Stomach (tissue), 8 donors: ENCODE measurements at regions not wholly inside any gene's neighbourhood (a gene's known extent, or its start where the extent isn't known, plus 50 kb on each side); places are given as distances from the start of the nearest gene placed in this dataset.

Experiments
- DNase-seq, 2 donors: peaks; one replicate each; pipeline versions ENCODE4 v3.0.0 to v3.0.0-alpha.2; 2013 to 2019
- H3K27ac ChIP-seq, 5 donors: fragments of 200-600 bp in 4 of 5; sonication (generic) in 4 of 5; one replicate each; pipeline ENCODE4 v1.5.1; 2013 to 2019; ENCODE audit warnings: mild to moderate bottlenecking in 1 of 5, moderate library complexity in 1 of 5
- H3K27me3 ChIP-seq, 3 donors: fragments of 200-600 bp; sonication (generic); one replicate each; pipeline ENCODE4 v1.5.1; 2017 to 2019; ENCODE audit warnings: mixed run types in 1 of 3
- H3K36me3 ChIP-seq, 4 donors: fragments of 200-600 bp; sonication (generic); 1 replicate in 3 of 4; 2 replicates in 1 of 4; pipeline ENCODE4 v1.5.1; 2016 to 2019
- H3K4me1 ChIP-seq, 4 donors: fragments of 200-600 bp; sonication (generic); one replicate each; pipeline ENCODE4 v1.5.1; 2016 to 2019
- H3K4me3 ChIP-seq, 4 donors: fragments of 200-600 bp; sonication (generic) in 3 of 4; one replicate each; pipeline ENCODE4 v1.5.1; 2016 to 2019; ENCODE audit warnings: mild to moderate bottlenecking in 1 of 4
- H3K9me3 ChIP-seq, 4 donors: fragments of 200-600 bp; sonication (generic); one replicate each; pipeline ENCODE4 v1.5.1; 2016 to 2019
- EP300 ChIP-seq: sonication (generic); formaldehyde crosslinking; IDR thresholded peaks from one replicate; pipeline ENCODE4 v1.6.1; 2017; ENCODE audit warnings: antibody characterized with exemption
- POLR2A ChIP-seq, 4 donors: fragments of 450-650 bp; IDR thresholded peaks; one replicate each; pipeline ENCODE4 v1.6.1; 2016; ENCODE audit warnings: antibody characterized with exemption in 4 of 4, control low read depth in 2 of 4, mild to moderate bottlenecking in 1 of 4, moderate library complexity in 1 of 4
- POLR2AphosphoS5 ChIP-seq, 3 donors: sonication (generic); formaldehyde crosslinking; IDR thresholded peaks; one replicate each; pipeline ENCODE4 v1.6.1; 2016; ENCODE audit warnings: antibody characterized with exemption in 3 of 3
- WGBS, 5 donors: extraction: QIAGEN DNeasy Blood & Tissue Kit in 3 of 5; methylation state at CpG; one replicate each; pipeline versions ENCODE4 v1.1.5 to v1.1.7; 2013 to 2018; 5-methylcytosine and 5-hydroxymethylcytosine counted together
- intact Hi-C: fragments of 100-400 bp; cut with DNase I; formaldehyde crosslinking; loops from one replicate; pipeline ENCODE4 v1.15.1; 2023; ENCODE audit warnings: low total_unique reads
- TF ChIP-seq, protein P1 (sequence below), 7 experiments: fragments of 450-650 bp in 4 of 7; fragments of 200-600 bp in 3 of 7; sonication (generic) in 3 of 7; IDR thresholded peaks; one replicate each; pipeline ENCODE4 v1.5.1; 2016 to 2019; ENCODE audit warnings: antibody characterized with exemption in 7 of 7, control low read depth in 2 of 7, mild to moderate bottlenecking in 1 of 7
- donor health status: healthy with polysubstance abuse.
- donor health status: Bipolar disorder and iron deficiency.
- donor health status: healthy.

DNA sequence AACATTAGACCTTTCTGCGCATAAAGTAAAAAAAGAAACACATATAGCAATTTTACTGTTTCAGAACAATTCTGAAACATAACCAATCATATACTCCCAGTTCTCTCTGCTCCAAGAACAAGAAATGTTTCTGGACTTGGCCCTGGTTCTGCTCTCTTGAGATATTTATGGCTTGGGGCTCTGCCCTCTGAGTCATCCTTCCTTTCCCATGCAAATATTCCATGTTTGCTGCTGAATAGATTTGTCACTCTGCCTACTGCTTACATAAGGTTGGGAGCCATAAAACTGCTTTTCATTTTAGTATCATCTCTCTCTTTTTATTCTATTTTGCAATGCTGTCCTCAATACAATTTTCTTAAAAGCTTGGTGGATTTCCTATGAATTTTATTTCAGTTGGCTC is 499.6 kb upstream of the ACVR2A start:
- Histone ChIP-seq H3K4me3 (no peak overlapping the region), H3K4me1 (peaks cover 0 to 7% (median 0%) of the 10 kb centered on the region in 4 donors), H3K27ac (no peak overlapping the region), H3K36me3 (no peaks in the 10 kb centered on the region), H3K27me3 (no peaks in the 10 kb centered on the region), H3K9me3 (peaks cover 0 to 16% (median 13%) of the 10 kb centered on the region in 4 donors)
- 95 to 100% (median 98%) methylated on average over 1 of the region's 1 CpG for WGBS, 5 donors
- TF ChIP-seq POLR2AphosphoS5 (IDR thresholded peaks at IDR 0.05): no peak
- no peak for TF ChIP-seq EP300
- DNase-seq: no peak
- intact Hi-C loops: no loop called here

DNA sequence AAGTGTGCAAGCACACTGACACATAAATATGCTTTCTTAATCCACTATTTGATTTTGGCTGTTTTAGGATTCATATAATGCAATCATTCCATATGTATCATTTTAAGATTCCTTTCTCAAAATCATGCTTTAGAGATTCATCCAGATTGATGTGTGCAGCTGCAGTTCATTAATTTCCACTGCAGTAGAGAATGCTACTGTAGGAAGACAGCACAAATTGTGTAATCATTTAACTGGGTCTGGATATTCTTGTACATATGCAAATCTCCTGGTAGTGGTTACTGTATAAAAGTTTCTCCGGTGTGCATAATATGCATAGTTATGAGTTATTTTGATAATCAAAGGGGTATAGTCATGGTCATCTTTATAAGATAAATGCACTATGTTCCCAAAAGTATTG is 502.5 kb upstream of the ACVR2A start:
- no peaks in the 10 kb centered on the region for H3K4me1 ChIP-seq
- no peaks in the 10 kb centered on the region for H3K27me3 ChIP-seq
- H3K9me3 ChIP-seq: peaks cover 0 to 16% (median 13%) of the 10 kb centered on the region in 4 donors
- no peak overlapping the region for H3K4me3 ChIP-seq
- WGBS, 5 donors: 82 to 96% (median 91%) methylated on average over 1 of the region's 1 CpG
- no peak overlapping the region for H3K27ac ChIP-seq
- DNase-seq: no peak
- no peaks in the 10 kb centered on the region for H3K36me3 ChIP-seq
- TF ChIP-seq POLR2A (IDR thresholded peaks at IDR 0.05) (no peak), POLR2AphosphoS5 (IDR thresholded peaks at IDR 0.05) (no peak), EP300 (no peak)
- TF ChIP-seq, protein P1, sequence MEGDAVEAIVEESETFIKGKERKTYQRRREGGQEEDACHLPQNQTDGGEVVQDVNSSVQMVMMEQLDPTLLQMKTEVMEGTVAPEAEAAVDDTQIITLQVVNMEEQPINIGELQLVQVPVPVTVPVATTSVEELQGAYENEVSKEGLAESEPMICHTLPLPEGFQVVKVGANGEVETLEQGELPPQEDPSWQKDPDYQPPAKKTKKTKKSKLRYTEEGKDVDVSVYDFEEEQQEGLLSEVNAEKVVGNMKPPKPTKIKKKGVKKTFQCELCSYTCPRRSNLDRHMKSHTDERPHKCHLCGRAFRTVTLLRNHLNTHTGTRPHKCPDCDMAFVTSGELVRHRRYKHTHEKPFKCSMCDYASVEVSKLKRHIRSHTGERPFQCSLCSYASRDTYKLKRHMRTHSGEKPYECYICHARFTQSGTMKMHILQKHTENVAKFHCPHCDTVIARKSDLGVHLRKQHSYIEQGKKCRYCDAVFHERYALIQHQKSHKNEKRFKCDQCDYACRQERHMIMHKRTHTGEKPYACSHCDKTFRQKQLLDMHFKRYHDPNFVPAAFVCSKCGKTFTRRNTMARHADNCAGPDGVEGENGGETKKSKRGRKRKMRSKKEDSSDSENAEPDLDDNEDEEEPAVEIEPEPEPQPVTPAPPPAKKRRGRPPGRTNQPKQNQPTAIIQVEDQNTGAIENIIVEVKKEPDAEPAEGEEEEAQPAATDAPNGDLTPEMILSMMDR (IDR thresholded peaks at IDR 0.05): no peak
- intact Hi-C loops: no loop called here

DNA sequence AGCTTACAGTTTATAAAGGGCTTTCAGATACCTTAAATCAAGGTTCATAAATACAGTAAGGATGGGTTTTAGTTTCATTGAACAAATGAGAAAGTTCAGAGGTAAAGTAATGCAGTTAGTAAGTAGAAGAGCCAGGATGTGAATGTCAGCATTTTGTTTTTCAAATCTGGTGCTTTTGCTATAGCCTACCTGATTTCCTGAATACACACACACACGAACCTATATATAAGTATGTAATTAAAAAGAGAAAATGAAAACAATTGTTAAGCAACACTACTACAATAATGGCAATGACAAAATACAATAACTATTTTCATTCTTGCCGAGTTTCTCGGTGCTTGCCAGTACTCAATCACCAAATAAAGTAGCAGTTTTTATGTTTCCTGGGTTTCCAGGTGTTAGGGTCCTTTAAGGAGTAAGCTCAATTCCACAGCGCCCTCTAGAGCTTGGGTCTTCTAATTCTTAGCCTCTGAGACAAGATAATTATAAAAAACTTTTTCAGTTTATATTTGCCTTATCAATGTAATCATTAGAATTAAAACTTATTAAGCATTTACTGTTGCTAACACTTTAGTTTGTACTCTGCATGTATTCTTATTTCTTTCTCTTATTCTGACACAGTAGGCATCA is 512.9 kb upstream of the ACVR2A start:
- H3K27me3 ChIP-seq: no peaks in the 10 kb centered on the region
- H3K4me1 ChIP-seq: no peaks in the 10 kb centered on the region
- H3K27ac ChIP-seq: no peak overlapping the region
- 28 to 42% (median 31%) methylated on average over 4 of the region's 4 CpGs for WGBS, 5 donors
- H3K9me3 ChIP-seq: no peaks in the 10 kb centered on the region
- intact Hi-C loops: no loop called here
- DNase-seq: peak; percentile 18 to 34
- TF ChIP-seq, protein P1 (IDR thresholded peaks at IDR 0.05): peak in 4 of 7 experiments; percentile 9 to 23 (median 16)
- TF ChIP-seq POLR2A (IDR thresholded peaks at IDR 0.05): no peak
- H3K36me3 ChIP-seq: no peaks in the 10 kb centered on the region
- H3K4me3 ChIP-seq: no peak overlapping the region

DNA sequence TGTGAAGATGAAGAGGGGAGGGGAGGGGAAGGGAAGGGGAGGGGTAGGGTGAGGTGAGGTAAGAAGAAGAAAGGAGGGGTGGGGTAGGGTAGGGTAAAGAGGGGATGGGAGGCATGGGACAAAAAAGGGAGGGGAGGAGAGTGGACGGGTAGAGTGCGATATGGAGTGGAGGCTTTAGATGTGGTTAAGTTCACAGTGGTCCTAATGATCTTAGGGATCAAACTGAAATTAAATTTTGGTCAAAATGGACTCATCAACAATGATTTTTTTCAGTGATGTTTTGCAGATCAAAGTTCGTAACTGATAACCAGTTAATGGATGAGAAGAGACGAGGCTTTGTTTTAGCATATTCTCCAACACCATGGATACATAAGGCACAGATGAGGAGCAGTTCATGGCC is 513.9 kb upstream of the ACVR2A start:
- intact Hi-C loops: no loop called here
- no peak for DNase-seq
- TF ChIP-seq, protein P1 (IDR thresholded peaks at IDR 0.05): no peak
- TF ChIP-seq POLR2AphosphoS5 (IDR thresholded peaks at IDR 0.05): no peak
- TF ChIP-seq POLR2A (IDR thresholded peaks at IDR 0.05): no peak
- no peak for TF ChIP-seq EP300
- Histone ChIP-seq H3K4me1 (no peaks in the 10 kb centered on the region), H3K9me3 (no peaks in the 10 kb centered on the region), H3K27me3 (no peaks in the 10 kb centered on the region), H3K36me3 (no peaks in the 10 kb centered on the region), H3K4me3 (no peak overlapping the region), H3K27ac (no peak overlapping the region)
- 91 to 97% (median 92%) methylated on average over 4 of the region's 4 CpGs for WGBS, 5 donors

DNA sequence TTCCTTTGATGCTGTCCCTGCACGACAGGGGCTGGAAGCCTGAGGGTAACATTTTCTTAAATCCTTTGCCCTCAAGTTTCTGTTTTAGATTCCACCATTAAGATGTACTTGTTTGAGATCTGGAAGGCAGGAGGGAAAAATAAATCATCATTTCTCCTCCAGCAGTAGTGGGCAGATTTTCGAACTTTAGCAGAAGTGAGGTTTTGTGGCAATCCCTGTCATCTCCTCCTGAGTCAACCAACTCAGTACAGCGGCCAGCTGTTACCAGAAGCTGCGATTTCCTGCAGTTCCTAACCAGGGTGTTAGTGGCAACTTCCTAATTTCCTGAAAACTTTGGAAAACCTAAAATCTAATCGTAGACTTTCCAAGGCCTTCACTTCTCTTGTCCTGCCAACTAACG is 517.2 kb upstream of the ACVR2A start:
- DNase-seq: no peak
- H3K9me3 ChIP-seq: no peaks in the 10 kb centered on the region
- H3K4me1 ChIP-seq: no peaks in the 10 kb centered on the region
- no peak overlapping the region for H3K4me3 ChIP-seq
- intact Hi-C loops: no loop called here
- WGBS, 5 donors: 39 to 52% (median 50%) methylated on average over 6 of the region's 6 CpGs
- no peaks in the 10 kb centered on the region for H3K27me3 ChIP-seq
- H3K36me3 ChIP-seq: no peaks in the 10 kb centered on the region
- H3K27ac ChIP-seq: no peak overlapping the region
- no peak for TF ChIP-seq POLR2AphosphoS5 (IDR thresholded peaks at IDR 0.05)
- TF ChIP-seq EP300: no peak
- no peak for TF ChIP-seq POLR2A (IDR thresholded peaks at IDR 0.05)
- TF ChIP-seq, protein P1 (IDR thresholded peaks at IDR 0.05): no peak
